GM12891 (cell line): ENCODE measurements at regions not wholly inside any gene's neighbourhood (a gene's known extent, or its start where the extent isn't known, plus 50 kb on each side); places are given as distances from the start of the nearest gene placed in this dataset.

ENCODE experiments used
- POLR2A ChIP-seq: IDR thresholded peaks from 2 replicates; pipeline ENCODE4 v1.6.1; 2011; ENCODE audit warnings: low read depth, low read length, control low read depth
- POLR2AphosphoS5 ChIP-seq: IDR thresholded peaks from 2 replicates; pipeline ENCODE4 v1.6.1; 2011; ENCODE audit warnings: low read depth, low read length, control low read depth
- TAF1 ChIP-seq: IDR thresholded peaks from 2 replicates; pipeline ENCODE4 v1.6.1; 2011; ENCODE audit warnings: low read depth, low read length, control low read depth

DNA sequence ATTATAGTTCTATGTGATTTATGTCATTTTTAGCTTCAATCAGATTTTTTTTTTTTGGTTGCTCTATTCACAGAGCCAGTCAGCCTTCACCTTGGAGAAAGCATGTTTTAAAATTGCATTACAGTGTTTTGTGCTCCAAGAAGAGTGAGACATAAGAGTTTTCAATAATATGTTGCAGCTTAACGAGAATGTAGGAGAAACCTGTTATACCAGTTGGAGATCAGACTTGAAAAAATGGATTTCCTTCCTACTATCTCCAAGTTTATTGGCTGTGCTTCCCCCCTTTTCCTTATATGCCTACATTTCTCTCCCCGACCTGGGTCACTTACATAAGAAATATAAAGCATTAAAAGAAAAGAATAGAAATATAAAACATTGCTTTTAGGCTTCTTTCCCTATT, 123.9 kb upstream of the ARGLU1 start:
- no peak for TF ChIP-seq POLR2AphosphoS5
- TF ChIP-seq POLR2A: no peak
- TF ChIP-seq TAF1: no peak
